K562 (cell line): ENCODE measurements at regions not wholly inside any gene's neighbourhood (a gene's known extent, or its start where the extent isn't known, plus 50 kb on each side); places are given as distances from the start of the nearest gene placed in this dataset.

Source experiments
- AFF1 ChIP-seq, 2 experiments: fragments of 450-650 bp; IDR thresholded peaks; 2 replicates each; pipeline ENCODE4 v1.6.1; 2018; ENCODE audit warnings: mild to moderate bottlenecking in 2 of 2, low read depth in 1 of 2; ENCODE audit not compliant: partially characterized antibody in 2 of 2
- E4F1 ChIP-seq: fragments of 250-450 bp; sonication (Bioruptor Pico); IDR thresholded peaks from 2 replicates; pipeline ENCODE4 v1.5.0; 2021; ENCODE audit warnings: mild to moderate bottlenecking, borderline replicate concordance
- EHMT2 ChIP-seq: fragments of 450-650 bp; IDR thresholded peaks from 2 replicates; pipeline ENCODE4 v1.6.1; 2018; ENCODE audit warnings: antibody characterized with exemption
- FOXO4 ChIP-seq: fragments of 450-650 bp; formaldehyde crosslinking; IDR thresholded peaks from 2 replicates; pipeline ENCODE4 v1.4.0; 2020; ENCODE audit warnings: mild to moderate bottlenecking, moderate library complexity
- GABPB1 ChIP-seq: sonication (generic); formaldehyde crosslinking; IDR thresholded peaks from 2 replicates; pipeline ENCODE4 v1.8.0; 2022; ENCODE audit warnings: mild to moderate bottlenecking, missing genetic modification reagents
- MYBL2 ChIP-seq, 2 experiments: fragments of 450-650 bp in 1 of 2; sonication (generic) in 1 of 2; formaldehyde crosslinking in 1 of 2; IDR thresholded peaks; 2 replicates each; pipeline versions ENCODE4 v1.6.1 to v1.8.1; 2017 to 2022; ENCODE audit warnings: borderline replicate concordance in 1 of 2, inconsistent platforms in 1 of 2, low read depth in 1 of 2, mild to moderate bottlenecking in 1 of 2, missing genetic modification reagents in 1 of 2, moderate library complexity in 1 of 2
- RNF2 ChIP-seq: sonication (generic); IDR thresholded peaks from 2 replicates; pipeline ENCODE4 v1.6.1; 2016
- TBP ChIP-seq: optimal IDR thresholded peaks from 2 replicates; pipeline ENCODE3; 2011; ENCODE audit warnings: low read depth, low read length, improper control_type of control experiment
- TEAD1 ChIP-seq, 2 experiments: fragments of 450-650 bp in 1 of 2; sonication (generic) in 1 of 2; formaldehyde crosslinking; IDR thresholded peaks; 2 replicates each; pipeline versions ENCODE4 v1.4.0 to v1.8.0; 2020 to 2022; ENCODE audit warnings: mild to moderate bottlenecking in 2 of 2, missing genetic modification reagents in 1 of 2
- ZNF277 ChIP-seq: fragments of 250-450 bp; sonication (Bioruptor Pico); IDR thresholded peaks from 2 replicates; pipeline ENCODE4 v1.8.0; 2022; ENCODE audit warnings: inconsistent platforms, mild to moderate bottlenecking, moderate library complexity, borderline replicate concordance

- TF ChIP-seq AFF1 (IDR thresholded peaks at IDR 0.05; ENCODE audit: low read depth in 1 of 2, partially characterized antibody in 2 of 2), result no peak
- no peak for TF ChIP-seq TBP
- TF ChIP-seq EHMT2, result no peak
- TF ChIP-seq TEAD1 (CRISPR knock-in tag; IDR thresholded peaks at IDR 0.05), result no peak
- no peak for TF ChIP-seq MYBL2 (IDR thresholded peaks at IDR 0.05; ENCODE audit: low read depth)
- TF ChIP-seq MYBL2 (CRISPR knock-in tag; IDR thresholded peaks at IDR 0.05; ENCODE audit: borderline replicate concordance), result no peak
- TF ChIP-seq ZNF277, result no peak
- no peak for TF ChIP-seq GABPB1 (CRISPR knock-in tag)
- TF ChIP-seq RNF2, result no peak
- no peak for TF ChIP-seq E4F1 (CRISPR knock-in tag)
- no peak for TF ChIP-seq FOXO4 (CRISPR knock-in tag)
Measured at GRCh38 chr6:9435281-9435680, 979.6 kb downstream of the TFAP2A start (continued).
